HFF-Myc (cell line): ENCODE measurements at regions not wholly inside any gene's neighbourhood (a gene's known extent, or its start where the extent isn't known, plus 50 kb on each side); places are given as distances from the start of the nearest gene placed in this dataset.

Experiments used
- DNase-seq: peaks from one replicate; pipeline ENCODE4 v3.0.0-alpha.2; 2011; ENCODE audit warnings: low read depth; ENCODE audit errors: extremely low read depth
- H3K4me3 ChIP-seq: replicated peaks from 2 replicates; pipeline ENCODE4 v1.5.1; 2011; ENCODE audit warnings: low read depth, mild to moderate bottlenecking, control low read depth, low read length
- CTCF ChIP-seq: IDR thresholded peaks from 2 replicates; pipeline ENCODE4 v1.5.1; 2012; ENCODE audit warnings: mild to moderate bottlenecking, low read depth, low read length, control low read depth; ENCODE audit errors: missing control alignments

- H3K4me3 ChIP-seq: no peak overlapping the region
- DNase-seq: no peak
- no peak for TF ChIP-seq CTCF
These were observed 121.9 kb downstream of the FOXL1 start for GRCh38 chr16:86700046-86700945.

GRCh38 chr16:86701286-86701975 is 123.1 kb downstream of the FOXL1 start:
- H3K4me3 ChIP-seq: no peak overlapping the region
- DNase-seq: no peak
- no peak for TF ChIP-seq CTCF

- H3K4me3 ChIP-seq: no peak overlapping the region
- no peak for TF ChIP-seq CTCF
- no peak for DNase-seq
These were observed 124.7 kb downstream of the FOXL1 start for GRCh38 chr16:86702824-86703588.

- no peak overlapping the region for H3K4me3 ChIP-seq
- no peak for TF ChIP-seq CTCF
- no peak for DNase-seq
These were observed 126.2 kb downstream of the FOXL1 start for GRCh38 chr16:86704516-86704915.

GRCh38 chr16:86706726-86707125 is 128.4 kb downstream of the FOXL1 start:
- no peak for DNase-seq
- no peak overlapping the region for H3K4me3 ChIP-seq
- no peak for TF ChIP-seq CTCF

- TF ChIP-seq CTCF: no peak
- H3K4me3 ChIP-seq: no peak overlapping the region
- no peak for DNase-seq
These were observed 128.8 kb downstream of the FOXL1 start for GRCh38 chr16:86707171-86707570.
